Glomerular visceral epithelial cell (primary cell): ENCODE measurements at regions not wholly inside any gene's neighbourhood (a gene's known extent, or its start where the extent isn't known, plus 50 kb on each side); places are given as distances from the start of the nearest gene placed in this dataset.

Source experiments
- DNase-seq: peaks from one replicate; pipeline ENCODE4 v3.0.0-alpha.2; 2016; ENCODE audit errors: extremely low spot score

- peak; percentile 96 for DNase-seq
Measured at GRCh38 chrX:39907964-39908661, 189.6 kb downstream of the BCOR start.

GRCh38 chrX:39909996-39910395 is 187.8 kb downstream of the BCOR start:
- DNase-seq: no peak

GRCh38 chrX:39910651-39911050 is 187.1 kb downstream of the BCOR start:
- no peak for DNase-seq

- DNase-seq: no peak
Measured at GRCh38 chrX:39911278-39911897, 186.4 kb downstream of the BCOR start.

- DNase-seq: no peak
Measured at GRCh38 chrX:39912126-39912525, 185.6 kb downstream of the BCOR start.

GRCh38 chrX:39915081-39915480 is 182.7 kb downstream of the BCOR start:
- no peak for DNase-seq

- DNase-seq: no peak
Measured at GRCh38 chrX:39915596-39915995, 182.2 kb downstream of the BCOR start.

- DNase-seq: no peak
Measured at GRCh38 chrX:39921838-39922237, 175.9 kb downstream of the BCOR start.

GRCh38 chrX:39922488-39922887 is 175.3 kb downstream of the BCOR start:
- no peak for DNase-seq

- DNase-seq: no peak
Measured at GRCh38 chrX:39922926-39923325, 174.8 kb downstream of the BCOR start.

- no peak for DNase-seq
Measured at GRCh38 chrX:39927380-39927779, 170.4 kb downstream of the BCOR start.

- DNase-seq: no peak
Measured at GRCh38 chrX:39928704-39929378, 168.9 kb downstream of the BCOR start.

GRCh38 chrX:39929379-39930025 is 168.3 kb downstream of the BCOR start:
- no peak for DNase-seq

GRCh38 chrX:39930786-39931528 is 166.8 kb downstream of the BCOR start:
- DNase-seq: no peak

GRCh38 chrX:39931529-39932282 is 166.1 kb downstream of the BCOR start:
- DNase-seq: no peak

- DNase-seq: peak; percentile 23
Measured at GRCh38 chrX:39935411-39936064, 162.2 kb downstream of the BCOR start.

- no peak for DNase-seq
Measured at GRCh38 chrX:39936886-39937770, 160.6 kb downstream of the BCOR start.

- no peak for DNase-seq
Measured at GRCh38 chrX:39938466-39938865, 159.3 kb downstream of the BCOR start.

- DNase-seq: no peak
Measured at GRCh38 chrX:39939678-39940077, 158.1 kb downstream of the BCOR start.
